ENCODE measurements at regions not wholly inside any gene's neighbourhood (a gene's known extent, or its start where the extent isn't known, plus 50 kb on each side); places are given as distances from the start of the nearest gene placed in this dataset.

DNA sequence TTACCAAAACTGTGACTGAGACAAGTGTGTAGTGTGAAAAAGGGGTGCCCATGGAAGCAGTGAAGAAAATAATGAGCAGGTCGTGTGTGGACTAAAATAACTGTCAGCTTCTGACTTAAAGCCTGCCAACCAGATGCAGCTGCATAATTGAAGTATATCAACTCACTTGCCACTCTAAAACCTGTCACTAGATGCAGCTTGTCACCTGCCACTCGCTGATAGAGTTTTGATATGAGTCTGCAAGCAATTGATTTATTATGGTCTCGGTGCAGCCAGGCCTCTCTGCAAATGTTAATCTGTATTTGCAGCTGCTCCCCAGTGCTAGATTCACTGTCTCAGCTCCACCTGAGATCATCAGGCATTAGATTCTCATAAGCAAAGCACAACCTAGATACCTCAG lies 1090.0 kb upstream of the EYS start (continued):
- TF ChIP-seq, protein P1, sequence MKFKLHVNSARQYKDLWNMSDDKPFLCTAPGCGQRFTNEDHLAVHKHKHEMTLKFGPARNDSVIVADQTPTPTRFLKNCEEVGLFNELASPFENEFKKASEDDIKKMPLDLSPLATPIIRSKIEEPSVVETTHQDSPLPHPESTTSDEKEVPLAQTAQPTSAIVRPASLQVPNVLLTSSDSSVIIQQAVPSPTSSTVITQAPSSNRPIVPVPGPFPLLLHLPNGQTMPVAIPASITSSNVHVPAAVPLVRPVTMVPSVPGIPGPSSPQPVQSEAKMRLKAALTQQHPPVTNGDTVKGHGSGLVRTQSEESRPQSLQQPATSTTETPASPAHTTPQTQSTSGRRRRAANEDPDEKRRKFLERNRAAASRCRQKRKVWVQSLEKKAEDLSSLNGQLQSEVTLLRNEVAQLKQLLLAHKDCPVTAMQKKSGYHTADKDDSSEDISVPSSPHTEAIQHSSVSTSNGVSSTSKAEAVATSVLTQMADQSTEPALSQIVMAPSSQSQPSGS (IDR thresholded peaks at IDR 0.05; ENCODE audit: low read length) = no peak
- no peak for TF ChIP-seq TBP (IDR thresholded peaks at IDR 0.05; ENCODE audit: low read depth, low read length)
- no peak for TF ChIP-seq JUND (IDR thresholded peaks at IDR 0.05; ENCODE audit: low read length)
- no peak for TF ChIP-seq EP300 (IDR thresholded peaks at IDR 0.05; ENCODE audit: borderline replicate concordance in 1 of 2, low read depth in 2 of 2, low read length in 2 of 2)

All from H1 (cell line).